H1 (cell line): ENCODE measurements at regions not wholly inside any gene's neighbourhood (a gene's known extent, or its start where the extent isn't known, plus 50 kb on each side); places are given as distances from the start of the nearest gene placed in this dataset.

Source experiments
- CTCF ChIA-PET: fragments of 300-600 bp; sonication (Branson Sonifier 250); formaldehyde crosslinking; loops from one replicate; lab custom pipeline; 2021; ENCODE audit not compliant: partially characterized antibody; lab: Charles Lee
- POLR2A ChIA-PET: fragments of 300-600 bp; sonication (Branson Sonifier 250); formaldehyde crosslinking; loops from one replicate; lab custom pipeline; 2021; ENCODE audit warnings: inconsistent platforms; ENCODE audit not compliant: partially characterized antibody; lab: Charles Lee
- DNase-seq, 2 experiments: peaks; one replicate each; pipeline versions ENCODE4 v3.0.0 to v3.0.0-alpha.2; 2010 to 2022; ENCODE audit warnings: low spot score in 2 of 2, low read depth in 1 of 2, mixed read lengths in 1 of 2
- FAIRE-seq: peaks from 2 replicates; lab custom pipeline; 2011; peaks lifted over from hg19 to GRCh38; lab: Jason Lieb, UNC
- H2AFZ ChIP-seq: 2 replicates; pipeline ENCODE4 v1.8.1; 2012; ENCODE audit warnings: low read length, inconsistent platforms
- H2AK5ac ChIP-seq: 2 replicates; pipeline ENCODE4 v1.6.1; 2013; ENCODE audit warnings: low read depth, low read length
- H2BK120ac ChIP-seq: replicated peaks from 2 replicates; pipeline ENCODE3; 2013; ENCODE audit warnings: low read depth, low read length, inconsistent platforms
- H2BK12ac ChIP-seq: 2 replicates; pipeline ENCODE4 v1.6.1; 2013; ENCODE audit warnings: low read depth, low read length
- H2BK15ac ChIP-seq: 2 replicates; pipeline ENCODE4 v1.6.1; 2013; ENCODE audit warnings: low read length
- H2BK20ac ChIP-seq: 2 replicates; pipeline ENCODE4 v1.6.1; 2013; ENCODE audit warnings: low read length
- H2BK5ac ChIP-seq: 2 replicates; pipeline ENCODE4 v1.6.1; 2013; ENCODE audit warnings: low read depth, low read length
- H3K14ac ChIP-seq: 2 replicates; pipeline ENCODE4 v1.6.1; 2013; ENCODE audit warnings: inconsistent platforms; ENCODE audit not compliant: insufficient read length
- H3K18ac ChIP-seq: 2 replicates; pipeline ENCODE4 v1.6.1; 2013; ENCODE audit warnings: low read length; ENCODE audit errors: extremely low read depth
- H3K23ac ChIP-seq: 2 replicates; pipeline ENCODE4 v1.6.1; 2013; ENCODE audit warnings: inconsistent platforms; ENCODE audit not compliant: insufficient read length
- H3K23me2 ChIP-seq: 2 replicates; pipeline ENCODE4 v1.6.1; 2013; ENCODE audit warnings: low read depth, low read length
- H3K27ac ChIP-seq: 2 replicates; pipeline ENCODE4 v1.6.1; 2011; ENCODE audit warnings: low read depth, low read length, inconsistent platforms
- H3K27me3 ChIP-seq, 4 experiments: replicated peaks in 1 of 4; 1 replicate in 1 of 4; 2 replicates in 3 of 4; pipeline versions ENCODE4 v1.6.1 to v1.8.1; 2011 to 2013; ENCODE audit warnings: low read length in 3 of 4, mild to moderate bottlenecking in 3 of 4, inconsistent platforms in 2 of 4, mixed read lengths in 2 of 4, moderate library complexity in 1 of 4; ENCODE audit not compliant: control insufficient read depth in 3 of 4, insufficient read depth in 3 of 4; ENCODE audit errors: extremely low read depth in 1 of 4
- H3K36me3 ChIP-seq, 4 experiments: 2 replicates each; pipeline versions ENCODE4 v1.6.1 to v1.8.1; 2011 to 2013; ENCODE audit warnings: mild to moderate bottlenecking in 4 of 4, low read length in 3 of 4, moderate library complexity in 2 of 4, control low read depth in 1 of 4, inconsistent platforms in 1 of 4; ENCODE audit not compliant: insufficient read depth in 4 of 4, control insufficient read depth in 2 of 4
- H3K4ac ChIP-seq: replicated peaks from 2 replicates; pipeline ENCODE3; 2013; ENCODE audit warnings: low read length, low read depth, mixed read lengths, inconsistent platforms; ENCODE audit not compliant: insufficient read length
- H3K4me1 ChIP-seq, 4 experiments: replicated peaks in 1 of 4; 1 replicate in 1 of 4; 2 replicates in 3 of 4; pipeline versions ENCODE4 v1.6.1 to v1.8.1; 2011 to 2013; ENCODE audit warnings: low read length in 3 of 4, inconsistent platforms in 2 of 4, mixed read lengths in 1 of 4; ENCODE audit not compliant: insufficient read depth in 4 of 4, control insufficient read depth in 3 of 4
- H3K4me2 ChIP-seq, 2 experiments: 2 replicates each; pipeline versions ENCODE4 v1.6.1 to v1.8.1; 2011 to 2013; ENCODE audit warnings: low read depth in 2 of 2, low read length in 2 of 2, control low read depth in 1 of 2, inconsistent platforms in 1 of 2, mild to moderate bottlenecking in 1 of 2; ENCODE audit not compliant: insufficient read depth in 1 of 2
- H3K4me3 ChIP-seq, 4 experiments: fragments of 200-600, 300-600 bp in 1 of 4; sonication (generic), shearing (Covaris generic), sonication (Bioruptor Twin) in 1 of 4; 2 replicates each; pipeline versions ENCODE4 v1.5.1 to v1.8.1; 2011 to 2016; ENCODE audit warnings: low read length in 4 of 4, low read depth in 3 of 4, control low read depth in 2 of 4, inconsistent platforms in 2 of 4, mild to moderate bottlenecking in 2 of 4, mixed read lengths in 1 of 4, moderate library complexity in 1 of 4; ENCODE audit not compliant: insufficient read depth in 2 of 4; ENCODE audit errors: extremely low read depth in 1 of 4
- H3K56ac ChIP-seq: replicated peaks from 2 replicates; pipeline ENCODE3; 2013; ENCODE audit warnings: low read depth, mild to moderate bottlenecking, mixed read lengths, low read length, inconsistent platforms; ENCODE audit not compliant: insufficient read length
- H3K79me1 ChIP-seq: 2 replicates; pipeline ENCODE4 v1.6.1; 2013; ENCODE audit warnings: low read depth, low read length, control low read depth
- H3K79me2 ChIP-seq, 2 experiments: 2 replicates each; pipeline versions ENCODE4 v1.6.1 to v1.8.1; 2012 to 2013; ENCODE audit warnings: low read length in 2 of 2, mild to moderate bottlenecking in 2 of 2, inconsistent platforms in 1 of 2; ENCODE audit not compliant: insufficient read depth in 2 of 2, control insufficient read depth in 1 of 2
- H3K9ac ChIP-seq, 4 experiments: replicated peaks in 1 of 4; 1 replicate in 1 of 4; 2 replicates in 3 of 4; pipeline versions ENCODE4 v1.6.1 to v1.8.1; 2011 to 2013; ENCODE audit warnings: low read depth in 3 of 4, low read length in 3 of 4, control low read depth in 2 of 4, mild to moderate bottlenecking in 2 of 4, moderate library complexity in 2 of 4, inconsistent platforms in 1 of 4; ENCODE audit errors: extremely low read depth in 1 of 4
- H3K9me3 ChIP-seq, 2 experiments: 2 replicates each; pipeline versions ENCODE4 v1.6.1 to v1.8.1; 2012 to 2013; ENCODE audit warnings: mild to moderate bottlenecking in 2 of 2, moderate library complexity in 2 of 2, control low read depth in 1 of 2, inconsistent platforms in 1 of 2, low read depth in 1 of 2, low read length in 1 of 2, mixed read lengths in 1 of 2; ENCODE audit not compliant: insufficient read depth in 2 of 2
- H4K20me1 ChIP-seq, 2 experiments: replicated peaks in 1 of 2; 2 replicates each; pipeline versions ENCODE3 to v1.8.1; 2011 to 2013; ENCODE audit warnings: inconsistent platforms in 2 of 2, low read length in 2 of 2, mild to moderate bottlenecking in 1 of 2; ENCODE audit not compliant: insufficient read depth in 2 of 2, control insufficient read depth in 1 of 2
- H4K5ac ChIP-seq: 2 replicates; pipeline ENCODE4 v1.6.1; 2013; ENCODE audit warnings: low read length, low read depth, mixed read lengths, inconsistent platforms; ENCODE audit not compliant: insufficient read length
- H4K8ac ChIP-seq: 2 replicates; pipeline ENCODE4 v1.8.0; 2013; ENCODE audit warnings: mild to moderate bottlenecking, moderate library complexity, low read length, inconsistent platforms; ENCODE audit not compliant: insufficient read depth; ENCODE audit errors: extremely low read depth
- H4K91ac ChIP-seq: replicated peaks from 2 replicates; pipeline ENCODE3; 2013; ENCODE audit warnings: low read length, mixed read lengths, inconsistent platforms; ENCODE audit not compliant: insufficient read length
- CBX5 ChIP-seq: fragments of 300-800, 300-1000 bp; sonication (generic); IDR thresholded peaks from 2 replicates; pipeline ENCODE4 v1.7.1; 2016; ENCODE audit warnings: antibody characterized with exemption, low read length, low read depth
- CBX8 ChIP-seq: fragments of 300-800, 300-1000 bp; sonication (generic); IDR thresholded peaks from 2 replicates; pipeline ENCODE4 v1.7.1; 2016; ENCODE audit warnings: low read depth, low read length, borderline replicate concordance
- CHD1 ChIP-seq: IDR thresholded peaks from 2 replicates; pipeline ENCODE4 v1.6.1; 2012; ENCODE audit warnings: low read depth, low read length, improper control_type of control experiment
- CTBP2 ChIP-seq: IDR thresholded peaks from 2 replicates; pipeline ENCODE4 v1.7.0; 2011; ENCODE audit warnings: borderline replicate concordance, mild to moderate bottlenecking, moderate library complexity, mixed read lengths, low read length; ENCODE audit not compliant: insufficient read depth, insufficient read length
- FOSL1 ChIP-seq: IDR thresholded peaks from 2 replicates; pipeline ENCODE4 v1.6.1; 2011; ENCODE audit warnings: mild to moderate bottlenecking, low read depth, low read length, moderate library complexity; ENCODE audit not compliant: insufficient read depth
- NANOG ChIP-seq: IDR thresholded peaks from 2 replicates; pipeline ENCODE4 v1.6.1; 2011; ENCODE audit warnings: low read length, low read depth, mild to moderate bottlenecking, inconsistent platforms; ENCODE audit not compliant: insufficient read depth, poor library complexity, severe bottlenecking
- POLR2A ChIP-seq, 2 experiments: IDR thresholded peaks; 1 replicate in 1 of 2; 2 replicates in 1 of 2; pipeline ENCODE4 v1.6.1; 2011; ENCODE audit warnings: low read depth in 2 of 2, low read length in 2 of 2, mild to moderate bottlenecking in 2 of 2; ENCODE audit errors: control extremely low read depth in 1 of 2
- SAP30 ChIP-seq: fragments of 300-600 bp; sonication (generic); IDR thresholded peaks from 2 replicates; pipeline ENCODE4 v1.7.1; 2012; ENCODE audit warnings: low read length, moderate library complexity, mild to moderate bottlenecking, inconsistent platforms; ENCODE audit not compliant: insufficient read depth, insufficient replicate concordance
- SIX5 ChIP-seq: IDR thresholded peaks from 2 replicates; pipeline ENCODE4 v1.6.1; 2011; ENCODE audit warnings: mild to moderate bottlenecking, low read depth, low read length
- WGBS, 2 experiments: shearing (Covaris generic) in 1 of 2; methylation state at CpG; one replicate each; pipeline versions ENCODE4 v1.1.6 to v1.1.7; 2013 to 2015; ENCODE audit warnings: low lambda C conversion rate in 2 of 2, mixed read lengths in 2 of 2, inconsistent platforms in 1 of 2, low coverage in 1 of 2, missing lambda C conversion rate in 1 of 2; ENCODE audit not compliant: insufficient replicate concordance in 2 of 2, insufficient coverage in 1 of 2, insufficient read length in 1 of 2; ENCODE audit errors: extremely low coverage in 1 of 2, missing lambda C conversion rate in 1 of 2; 5-methylcytosine and 5-hydroxymethylcytosine counted together
- TF ChIP-seq, protein P1 (sequence below), 3 experiments: IDR thresholded peaks; 1 replicate in 2 of 3; 2 replicates in 1 of 3; pipeline versions ENCODE4 v1.5.1 to v1.6.1; 2011; ENCODE audit warnings: low read length in 3 of 3, mild to moderate bottlenecking in 3 of 3, inconsistent platforms in 2 of 3, low read depth in 1 of 3, moderate library complexity in 1 of 3; ENCODE audit not compliant: insufficient read depth in 1 of 3; ENCODE audit errors: control extremely low read depth in 1 of 3
- TF ChIP-seq, protein P2 (sequence below): IDR thresholded peaks from 2 replicates; pipeline ENCODE4 v1.6.1; 2011; ENCODE audit warnings: low read length, improper control_type of control experiment

DNA sequence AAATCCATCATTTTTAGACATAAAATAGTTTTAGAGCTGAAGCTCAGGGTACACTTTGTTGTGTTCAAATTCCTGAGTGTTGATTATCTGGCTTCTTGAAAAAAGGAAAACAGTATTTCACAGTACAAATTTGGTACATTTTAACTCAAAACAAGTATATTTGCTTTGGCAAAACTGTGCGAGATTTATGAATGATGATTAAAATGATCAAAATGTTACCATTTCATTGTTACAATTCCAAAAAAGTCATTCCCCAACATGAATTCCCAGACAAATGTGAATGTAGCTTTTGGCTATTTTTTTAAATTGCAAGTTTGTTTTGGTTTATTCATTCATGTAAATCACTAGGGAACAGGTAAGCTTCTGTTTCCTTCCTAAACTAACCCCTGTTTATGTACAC lies 347.4 kb upstream of the DCBLD2 start:
- Histone ChIP-seq H3K4me2 (no peak overlapping the region), H2BK20ac (no peak overlapping the region), H3K27ac (no peak overlapping the region), H4K20me1 (no peaks in the 10 kb centered on the region), H2BK120ac (no peak overlapping the region), H3K36me3 (no peaks in the 10 kb centered on the region), H2BK5ac (no peak overlapping the region), H3K79me2 (no peaks in the 10 kb centered on the region), H3K56ac (no peak overlapping the region), H3K23ac (no peak overlapping the region), H3K4me1 (no peaks in the 10 kb centered on the region), H3K18ac (no peak overlapping the region), H4K5ac (no peak overlapping the region), H2AK5ac (no peak overlapping the region), H4K8ac (no peak overlapping the region), H2AFZ (no peak overlapping the region), H3K27me3 (no peaks in the 10 kb centered on the region), H3K4ac (no peak overlapping the region), H3K23me2 (no peaks in the 10 kb centered on the region), H3K9me3 (no peaks in the 10 kb centered on the region), H3K9ac (no peak overlapping the region), H3K4me3 (no peak overlapping the region), H2BK15ac (no peak overlapping the region), H4K91ac (no peak overlapping the region), H3K79me1 (no peaks in the 10 kb centered on the region), H2BK12ac (no peak overlapping the region), H3K14ac (no peak overlapping the region)
- WGBS, 2 experiments, result 88% methylated on average over 1 of the region's 1 CpG; no CpG with 5 or more reads in 1 of the 2 experiments
- CTCF ChIA-PET, result interaction anchor here (1.0 kb wide), 1 partner anchor 87 kb away, joined by 3 read pairs; no protein-coding TSS in a partner anchor
- no peak for FAIRE-seq
- DNase-seq, result no peak
- POLR2A ChIA-PET, result no interaction called here
- TF ChIP-seq, protein P1, sequence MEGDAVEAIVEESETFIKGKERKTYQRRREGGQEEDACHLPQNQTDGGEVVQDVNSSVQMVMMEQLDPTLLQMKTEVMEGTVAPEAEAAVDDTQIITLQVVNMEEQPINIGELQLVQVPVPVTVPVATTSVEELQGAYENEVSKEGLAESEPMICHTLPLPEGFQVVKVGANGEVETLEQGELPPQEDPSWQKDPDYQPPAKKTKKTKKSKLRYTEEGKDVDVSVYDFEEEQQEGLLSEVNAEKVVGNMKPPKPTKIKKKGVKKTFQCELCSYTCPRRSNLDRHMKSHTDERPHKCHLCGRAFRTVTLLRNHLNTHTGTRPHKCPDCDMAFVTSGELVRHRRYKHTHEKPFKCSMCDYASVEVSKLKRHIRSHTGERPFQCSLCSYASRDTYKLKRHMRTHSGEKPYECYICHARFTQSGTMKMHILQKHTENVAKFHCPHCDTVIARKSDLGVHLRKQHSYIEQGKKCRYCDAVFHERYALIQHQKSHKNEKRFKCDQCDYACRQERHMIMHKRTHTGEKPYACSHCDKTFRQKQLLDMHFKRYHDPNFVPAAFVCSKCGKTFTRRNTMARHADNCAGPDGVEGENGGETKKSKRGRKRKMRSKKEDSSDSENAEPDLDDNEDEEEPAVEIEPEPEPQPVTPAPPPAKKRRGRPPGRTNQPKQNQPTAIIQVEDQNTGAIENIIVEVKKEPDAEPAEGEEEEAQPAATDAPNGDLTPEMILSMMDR (IDR thresholded peaks at IDR 0.05; ENCODE audit: control extremely low read depth in 1 of 3, insufficient read depth in 1 of 3, low read depth in 1 of 3, low read length in 3 of 3), result no peak
- TF ChIP-seq FOSL1, result no peak
- no peak for TF ChIP-seq POLR2A (IDR thresholded peaks at IDR 0.05; ENCODE audit: control extremely low read depth in 1 of 2, low read depth in 2 of 2, low read length in 2 of 2)
- TF ChIP-seq CBX5, result no peak
- TF ChIP-seq, protein P2, sequence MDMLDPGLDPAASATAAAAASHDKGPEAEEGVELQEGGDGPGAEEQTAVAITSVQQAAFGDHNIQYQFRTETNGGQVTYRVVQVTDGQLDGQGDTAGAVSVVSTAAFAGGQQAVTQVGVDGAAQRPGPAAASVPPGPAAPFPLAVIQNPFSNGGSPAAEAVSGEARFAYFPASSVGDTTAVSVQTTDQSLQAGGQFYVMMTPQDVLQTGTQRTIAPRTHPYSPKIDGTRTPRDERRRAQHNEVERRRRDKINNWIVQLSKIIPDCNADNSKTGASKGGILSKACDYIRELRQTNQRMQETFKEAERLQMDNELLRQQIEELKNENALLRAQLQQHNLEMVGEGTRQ, result no peak
- no peak for TF ChIP-seq NANOG
- no peak for TF ChIP-seq CTBP2
- no peak for TF ChIP-seq CBX8
- no peak for TF ChIP-seq CHD1
- no peak for TF ChIP-seq SIX5
- no peak for TF ChIP-seq SAP30
